ENCODE measurements at regions not wholly inside any gene's neighbourhood (a gene's known extent, or its start where the extent isn't known, plus 50 kb on each side); places are given as distances from the start of the nearest gene placed in this dataset.

- TF ChIP-seq USF1 (IDR thresholded peaks at IDR 0.05; ENCODE audit: borderline replicate concordance, extremely low read length, insufficient read depth, low read depth, low read length), result no peak
- peak; percentile 55; the same call in 1 of the 2 replicates for TF ChIP-seq ATF2 (IDR thresholded peaks at IDR 0.05; ENCODE audit: low read length)
- no peak for TF ChIP-seq CUX1 (IDR thresholded peaks at IDR 0.05; ENCODE audit: insufficient replicate concordance, low read depth, low read length)
- TF ChIP-seq TCF3 (IDR thresholded peaks at IDR 0.05; ENCODE audit: borderline replicate concordance, insufficient read depth, low read depth, low read length), result peak; percentile 90
- no peak for TF ChIP-seq RBBP5 (conservative IDR thresholded peaks at IDR 0.05)
- peak; percentile 75 for TF ChIP-seq ZBED1 (IDR thresholded peaks at IDR 0.05; ENCODE audit: borderline replicate concordance)
- TF ChIP-seq PAX5 (IDR thresholded peaks at IDR 0.05; ENCODE audit: borderline replicate concordance, low read depth, low read length), result peak; percentile 99
- TF ChIP-seq, protein P1, sequence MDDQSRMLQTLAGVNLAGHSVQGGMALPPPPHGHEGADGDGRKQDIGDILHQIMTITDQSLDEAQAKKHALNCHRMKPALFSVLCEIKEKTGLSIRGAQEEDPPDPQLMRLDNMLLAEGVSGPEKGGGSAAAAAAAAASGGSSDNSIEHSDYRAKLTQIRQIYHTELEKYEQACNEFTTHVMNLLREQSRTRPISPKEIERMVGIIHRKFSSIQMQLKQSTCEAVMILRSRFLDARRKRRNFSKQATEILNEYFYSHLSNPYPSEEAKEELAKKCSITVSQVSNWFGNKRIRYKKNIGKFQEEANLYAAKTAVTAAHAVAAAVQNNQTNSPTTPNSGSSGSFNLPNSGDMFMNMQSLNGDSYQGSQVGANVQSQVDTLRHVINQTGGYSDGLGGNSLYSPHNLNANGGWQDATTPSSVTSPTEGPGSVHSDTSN (IDR thresholded peaks at IDR 0.05; ENCODE audit: insufficient replicate concordance, low read depth, low read length), result peak; percentile 48
- no peak for TF ChIP-seq ZNF24 (IDR thresholded peaks at IDR 0.05)
- no peak for TF ChIP-seq NFYA (IDR thresholded peaks at IDR 0.05; ENCODE audit: borderline replicate concordance, low read depth, low read length)
- no peak for TF ChIP-seq RB1 (IDR thresholded peaks at IDR 0.05; ENCODE audit: borderline replicate concordance)
- TF ChIP-seq, protein P2, sequence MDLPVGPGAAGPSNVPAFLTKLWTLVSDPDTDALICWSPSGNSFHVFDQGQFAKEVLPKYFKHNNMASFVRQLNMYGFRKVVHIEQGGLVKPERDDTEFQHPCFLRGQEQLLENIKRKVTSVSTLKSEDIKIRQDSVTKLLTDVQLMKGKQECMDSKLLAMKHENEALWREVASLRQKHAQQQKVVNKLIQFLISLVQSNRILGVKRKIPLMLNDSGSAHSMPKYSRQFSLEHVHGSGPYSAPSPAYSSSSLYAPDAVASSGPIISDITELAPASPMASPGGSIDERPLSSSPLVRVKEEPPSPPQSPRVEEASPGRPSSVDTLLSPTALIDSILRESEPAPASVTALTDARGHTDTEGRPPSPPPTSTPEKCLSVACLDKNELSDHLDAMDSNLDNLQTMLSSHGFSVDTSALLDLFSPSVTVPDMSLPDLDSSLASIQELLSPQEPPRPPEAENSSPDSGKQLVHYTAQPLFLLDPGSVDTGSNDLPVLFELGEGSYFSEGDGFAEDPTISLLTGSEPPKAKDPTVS (IDR thresholded peaks at IDR 0.05; ENCODE audit: low read depth, low read length), result no peak
- no peak for TF ChIP-seq PAX8 (IDR thresholded peaks at IDR 0.05)
- no peak for TF ChIP-seq BCL3 (IDR thresholded peaks at IDR 0.05; ENCODE audit: borderline replicate concordance, insufficient read depth, low read depth, low read length, poor library complexity, severe bottlenecking)
- peak in 1 of 2 experiments; percentile 71; a peak in 2 of 4 replicates for TF ChIP-seq SRF (IDR thresholded peaks at IDR 0.05; ENCODE audit: low read depth in 2 of 2, low read length in 2 of 2)
- no peak for TF ChIP-seq POLR2AphosphoS5 (IDR thresholded peaks at IDR 0.05; ENCODE audit: low read length)
Observed at GRCh38 chr3:99012051-99012450, 110.6 kb upstream of the DCBLD2 start (continued).
